ENCODE measurements at regions not wholly inside any gene's neighbourhood (a gene's known extent, or its start where the extent isn't known, plus 50 kb on each side); places are given as distances from the start of the nearest gene placed in this dataset.

DNA sequence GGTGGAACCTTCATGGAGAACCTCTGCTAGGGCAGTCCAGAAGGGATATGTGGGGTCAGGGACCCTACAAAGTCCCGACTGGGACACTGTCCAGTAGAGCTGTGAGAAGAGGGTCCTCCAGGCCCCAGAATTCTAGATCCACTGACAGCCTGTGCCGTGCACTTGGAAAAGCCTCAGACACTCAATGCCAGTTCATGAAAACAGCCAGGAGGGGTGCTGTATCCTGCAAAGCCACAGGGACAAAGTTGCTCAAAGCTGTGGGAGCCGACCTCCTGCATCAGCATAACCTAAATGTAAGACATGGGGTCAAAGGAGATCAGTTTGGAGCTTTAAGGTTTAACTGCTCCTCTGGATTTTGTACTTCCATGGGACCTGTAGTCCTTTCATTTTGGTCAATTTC, 448.8 kb upstream of the CADM2 start:
- H3K9me3 Mint-ChIP-seq: peaks cover 1% of the 10 kb centered on the region
- Histone ChIP-seq H3K4me1 (ENCODE audit: control insufficient read depth, insufficient read depth, low read length) (no peaks in the 10 kb centered on the region), H3K27ac (ENCODE audit: low read depth, low read length) (no peak overlapping the region), H3K4me3 (ENCODE audit: low read length) (no peak overlapping the region), H3K36me3 (ENCODE audit: control insufficient read depth, insufficient read depth, low read length) (no peaks in the 10 kb centered on the region), H3K9ac (ENCODE audit: extremely low read depth, low read length, poor library complexity, severe bottlenecking) (no peak overlapping the region), H3K27me3 (ENCODE audit: control insufficient read depth, insufficient read depth, low read length, poor library complexity, severe bottlenecking) (no peaks in the 10 kb centered on the region), H3K9me3 (ENCODE audit: control insufficient read depth, low read length) (no peaks in the 10 kb centered on the region)
- no peaks in the 10 kb centered on the region for H3K4me1 Mint-ChIP-seq
- H3K4me3 Mint-ChIP-seq: no peak overlapping the region
- no peaks in the 10 kb centered on the region for H3K27me3 Mint-ChIP-seq (ENCODE audit: insufficient read depth)
- no peak overlapping the region for H3K27ac Mint-ChIP-seq
- peak; percentile 52 for DNase-seq
- TF ChIP-seq, protein P1, sequence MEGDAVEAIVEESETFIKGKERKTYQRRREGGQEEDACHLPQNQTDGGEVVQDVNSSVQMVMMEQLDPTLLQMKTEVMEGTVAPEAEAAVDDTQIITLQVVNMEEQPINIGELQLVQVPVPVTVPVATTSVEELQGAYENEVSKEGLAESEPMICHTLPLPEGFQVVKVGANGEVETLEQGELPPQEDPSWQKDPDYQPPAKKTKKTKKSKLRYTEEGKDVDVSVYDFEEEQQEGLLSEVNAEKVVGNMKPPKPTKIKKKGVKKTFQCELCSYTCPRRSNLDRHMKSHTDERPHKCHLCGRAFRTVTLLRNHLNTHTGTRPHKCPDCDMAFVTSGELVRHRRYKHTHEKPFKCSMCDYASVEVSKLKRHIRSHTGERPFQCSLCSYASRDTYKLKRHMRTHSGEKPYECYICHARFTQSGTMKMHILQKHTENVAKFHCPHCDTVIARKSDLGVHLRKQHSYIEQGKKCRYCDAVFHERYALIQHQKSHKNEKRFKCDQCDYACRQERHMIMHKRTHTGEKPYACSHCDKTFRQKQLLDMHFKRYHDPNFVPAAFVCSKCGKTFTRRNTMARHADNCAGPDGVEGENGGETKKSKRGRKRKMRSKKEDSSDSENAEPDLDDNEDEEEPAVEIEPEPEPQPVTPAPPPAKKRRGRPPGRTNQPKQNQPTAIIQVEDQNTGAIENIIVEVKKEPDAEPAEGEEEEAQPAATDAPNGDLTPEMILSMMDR (conservative IDR thresholded peaks at IDR 0.05): peak; percentile 50
- no peaks in the 10 kb centered on the region for H3K36me3 Mint-ChIP-seq (ENCODE audit: low read depth)
- WGBS, 2 experiments (ENCODE audit: insufficient coverage in 1 of 2, insufficient read length in 1 of 2): 87 to 92% methylated on average over 2 to 3 of the region's 3 CpGs

DNA sequence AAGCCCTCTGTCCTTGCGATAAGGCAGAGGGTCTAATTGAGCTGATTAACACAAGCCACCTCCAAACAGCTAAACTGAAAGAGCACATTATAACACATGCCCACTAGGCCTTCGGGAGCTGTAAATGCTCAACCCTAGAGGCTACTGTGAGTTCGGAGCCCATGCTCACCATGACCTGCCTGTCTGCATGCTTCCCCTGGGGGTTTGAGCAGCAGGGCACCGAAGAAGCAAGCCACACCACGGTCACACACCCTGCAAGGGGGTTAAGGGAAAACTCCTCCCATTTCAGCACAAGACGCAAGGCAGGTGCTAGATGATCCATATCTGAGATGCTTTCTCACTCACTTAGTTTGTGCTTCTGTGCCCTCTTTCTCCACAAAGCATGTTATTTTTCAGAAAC, 435.9 kb upstream of the CADM2 start:
- no peak for DNase-seq
- H3K27ac ChIP-seq (ENCODE audit: low read depth, low read length): no peak overlapping the region
- Mint-ChIP-seq H3K4me3 (no peak overlapping the region), H3K27me3 (ENCODE audit: insufficient read depth) (no peaks in the 10 kb centered on the region), H3K27ac (no peak overlapping the region), H3K9me3 (peaks cover 18% of the 10 kb centered on the region), H3K4me1 (no peaks in the 10 kb centered on the region), H3K36me3 (ENCODE audit: low read depth) (no peaks in the 10 kb centered on the region)
- H3K36me3 ChIP-seq (ENCODE audit: control insufficient read depth, insufficient read depth, low read length): no peaks in the 10 kb centered on the region
- no peaks in the 10 kb centered on the region for H3K27me3 ChIP-seq (ENCODE audit: control insufficient read depth, insufficient read depth, low read length, poor library complexity, severe bottlenecking)
- TF ChIP-seq, protein P1 (conservative IDR thresholded peaks at IDR 0.05): no peak
- peaks cover 2% of the 10 kb centered on the region for H3K4me1 ChIP-seq (ENCODE audit: control insufficient read depth, insufficient read depth, low read length)
- WGBS, 2 experiments (ENCODE audit: insufficient coverage in 1 of 2, insufficient read length in 1 of 2): 69 to 76% methylated on average over 4 to 6 of the region's 6 CpGs
- peaks cover 17% of the 10 kb centered on the region for H3K9me3 ChIP-seq (ENCODE audit: control insufficient read depth, low read length)
- H3K9ac ChIP-seq (ENCODE audit: extremely low read depth, low read length, poor library complexity, severe bottlenecking): no peak overlapping the region
- no peak overlapping the region for H3K4me3 ChIP-seq (ENCODE audit: low read length)

DNA sequence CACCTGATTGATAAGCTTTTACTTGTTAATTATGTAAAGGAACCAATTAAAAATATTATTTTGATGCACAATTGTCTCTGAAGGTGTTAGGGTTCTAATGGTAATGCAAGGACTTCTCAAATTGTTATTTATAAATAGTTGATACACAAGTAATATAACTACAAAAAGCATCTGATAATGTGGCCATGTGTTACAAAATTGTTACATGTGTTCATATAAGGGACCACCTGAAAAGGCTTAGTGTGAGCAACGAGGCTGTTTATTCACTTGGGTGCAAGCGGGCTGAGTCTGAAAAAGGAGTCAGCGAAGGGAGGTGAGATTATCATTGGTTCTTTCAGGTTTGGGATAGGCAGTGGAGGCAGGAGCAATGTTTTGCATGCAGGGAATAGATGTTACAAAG, 421.9 kb upstream of the CADM2 start:
- Mint-ChIP-seq H3K9me3 (peaks cover 13% of the 10 kb centered on the region), H3K27ac (no peak overlapping the region), H3K4me1 (no peaks in the 10 kb centered on the region), H3K27me3 (ENCODE audit: insufficient read depth) (no peaks in the 10 kb centered on the region), H3K36me3 (ENCODE audit: low read depth) (no peaks in the 10 kb centered on the region), H3K4me3 (no peak overlapping the region)
- H3K4me1 ChIP-seq (ENCODE audit: control insufficient read depth, insufficient read depth, low read length): no peaks in the 10 kb centered on the region
- no peak overlapping the region for H3K27ac ChIP-seq (ENCODE audit: low read depth, low read length)
- no peaks in the 10 kb centered on the region for H3K27me3 ChIP-seq (ENCODE audit: control insufficient read depth, insufficient read depth, low read length, poor library complexity, severe bottlenecking)
- no peak overlapping the region for H3K4me3 ChIP-seq (ENCODE audit: low read length)
- no peak overlapping the region for H3K9ac ChIP-seq (ENCODE audit: extremely low read depth, low read length, poor library complexity, severe bottlenecking)
- WGBS, 2 experiments (ENCODE audit: insufficient coverage in 1 of 2, insufficient read length in 1 of 2): 94 to 100% methylated on average over 3 of the region's 3 CpGs
- no peaks in the 10 kb centered on the region for H3K36me3 ChIP-seq (ENCODE audit: control insufficient read depth, insufficient read depth, low read length)
- TF ChIP-seq, protein P1 (conservative IDR thresholded peaks at IDR 0.05): no peak
- H3K9me3 ChIP-seq (ENCODE audit: control insufficient read depth, low read length): peaks cover 11% of the 10 kb centered on the region
- no peak for DNase-seq

Measured in endodermal cell (in vitro differentiated cells).